ENCODE measurements at regions not wholly inside any gene's neighbourhood (a gene's known extent, or its start where the extent isn't known, plus 50 kb on each side); places are given as distances from the start of the nearest gene placed in this dataset.
"Not testable (repeated sequence)": the region's sequence is repeated elsewhere in the genome, so short reads cannot be mapped to it uniquely, and the experiment has no call there.

DNA sequence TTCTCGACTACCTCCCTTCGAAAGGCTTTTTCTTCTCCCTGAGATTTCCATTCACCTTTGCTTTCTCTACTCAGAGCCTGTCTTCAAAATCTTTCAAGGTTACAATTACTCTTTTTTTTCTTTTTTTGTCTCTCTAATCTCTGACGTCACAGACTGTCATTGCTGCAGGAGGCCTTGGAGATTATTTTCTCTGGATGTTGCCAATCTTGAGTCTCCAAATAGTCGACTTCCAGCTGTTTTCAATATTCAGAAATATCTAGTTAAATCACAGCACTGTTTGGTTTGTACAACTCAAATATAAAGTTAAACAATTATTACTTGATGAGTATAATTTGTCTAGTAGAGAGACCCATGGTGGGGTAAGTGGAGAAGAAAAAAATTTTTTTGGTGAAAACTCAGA lies 359.0 kb upstream of the BOD1L1 start:
- DNase-seq (ENCODE audit: low spot score): no peak

DNA sequence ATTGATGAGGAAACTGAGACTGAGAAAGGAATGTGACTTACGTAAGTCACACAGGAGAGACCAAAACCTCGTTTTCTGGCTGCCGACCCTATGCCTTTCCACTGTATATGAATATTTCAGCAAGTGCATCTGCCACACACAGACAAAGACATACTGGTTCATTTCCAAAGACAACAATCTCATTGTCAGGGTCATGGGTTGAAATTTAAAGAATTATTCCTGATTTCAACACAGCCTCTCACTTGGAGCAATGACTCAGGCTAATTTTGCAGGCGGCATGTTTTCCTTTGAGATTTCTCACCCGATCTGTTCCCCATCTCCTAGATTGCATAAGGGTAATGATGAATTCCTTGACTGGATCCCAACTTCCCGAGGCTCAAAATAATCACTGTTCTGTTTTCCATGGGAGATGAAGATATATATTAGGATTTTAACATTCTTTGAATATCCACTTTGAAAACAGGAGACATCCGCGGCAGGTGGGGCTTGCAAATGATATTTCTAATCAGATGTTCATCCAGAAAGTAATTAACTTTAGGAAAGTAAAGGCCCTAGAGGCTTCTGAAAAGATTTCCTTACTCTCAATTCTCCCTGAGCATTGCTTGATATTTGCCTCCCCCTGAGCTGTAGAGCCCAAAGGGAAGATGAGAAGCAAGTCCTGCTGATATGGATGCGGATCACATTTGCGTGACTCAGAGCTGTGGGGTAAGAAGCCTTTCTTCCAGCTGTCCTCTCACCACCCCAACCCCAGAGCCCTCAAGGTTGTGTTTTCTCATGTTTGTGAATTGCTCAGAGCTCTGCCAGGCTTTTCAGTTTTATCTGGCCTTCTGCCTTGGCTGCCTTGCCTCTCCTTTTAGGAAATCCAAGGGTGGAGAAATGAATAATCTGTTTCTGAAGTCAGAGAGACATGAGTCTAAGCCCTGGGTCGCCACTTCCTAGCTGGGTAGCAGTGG lies 361.1 kb upstream of the BOD1L1 start:
- DNase-seq (ENCODE audit: low spot score): peak; percentile 26

DNA sequence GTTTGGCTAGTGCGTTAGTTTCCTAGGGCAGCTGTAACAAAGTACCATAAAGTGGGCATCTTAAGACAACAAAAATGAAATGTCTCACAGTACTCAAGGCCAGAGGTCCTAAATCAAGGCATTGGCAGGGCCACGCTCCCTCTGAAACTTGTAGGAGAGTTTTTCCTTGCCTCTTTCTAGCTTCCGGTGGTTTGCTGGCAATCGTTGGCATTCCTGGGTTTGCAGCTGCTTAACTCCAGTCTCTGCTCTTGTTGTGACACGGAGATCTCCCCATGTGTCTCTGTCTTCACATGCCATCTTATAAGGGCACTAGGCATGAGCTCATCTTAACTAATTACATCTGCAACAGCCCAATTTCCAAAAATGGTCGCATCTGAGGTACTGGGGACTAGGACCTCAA lies 362.0 kb upstream of the BOD1L1 start:
- no peak for DNase-seq (ENCODE audit: low spot score)

DNA sequence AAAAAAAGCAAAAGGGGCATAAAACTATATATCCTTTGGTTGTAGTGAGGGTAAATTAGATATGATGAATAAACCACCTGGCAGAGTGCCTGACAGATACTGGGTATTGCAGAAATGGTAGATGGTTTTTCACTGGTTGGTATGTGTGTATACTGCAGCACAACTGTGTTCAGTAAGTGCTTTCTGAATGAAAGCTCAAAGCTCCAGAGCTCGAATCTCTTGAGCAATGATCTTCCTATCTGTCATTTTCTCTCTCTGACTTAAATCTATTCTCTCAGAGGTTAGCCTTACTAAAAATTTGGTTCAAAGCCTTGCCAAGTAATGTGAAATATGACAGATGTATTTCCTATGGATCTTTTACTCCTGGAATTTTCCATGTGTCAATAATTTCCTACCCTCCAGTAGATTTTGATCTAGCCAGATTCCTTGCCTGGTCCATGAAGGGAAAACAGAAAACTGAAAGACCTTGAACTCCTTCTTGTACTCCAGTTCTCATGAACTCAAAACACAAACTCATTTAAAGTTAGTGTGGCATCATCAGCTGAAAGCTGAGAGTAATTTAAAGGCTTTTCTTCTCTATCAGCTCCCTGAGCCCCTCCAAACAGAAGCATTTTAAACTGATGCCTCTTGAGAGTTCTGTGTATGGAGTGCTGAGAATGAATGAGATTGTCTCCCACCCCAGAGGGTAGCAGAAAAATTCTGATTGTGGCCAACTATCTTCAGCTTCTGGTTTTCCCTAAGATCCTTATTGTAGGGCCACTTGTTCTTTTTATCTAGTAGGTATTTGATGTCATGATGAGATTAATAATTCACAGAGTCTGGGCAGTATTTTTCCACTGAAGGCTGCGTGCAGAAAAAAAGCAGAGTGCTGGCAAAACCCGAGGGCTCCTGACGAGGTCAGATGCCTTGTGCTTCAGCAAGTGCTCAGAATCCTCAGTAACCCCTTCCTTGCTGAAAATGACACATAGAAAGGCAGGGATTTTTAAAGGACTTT lies 363.4 kb upstream of the BOD1L1 start:
- no peak for DNase-seq (ENCODE audit: low spot score)

DNA sequence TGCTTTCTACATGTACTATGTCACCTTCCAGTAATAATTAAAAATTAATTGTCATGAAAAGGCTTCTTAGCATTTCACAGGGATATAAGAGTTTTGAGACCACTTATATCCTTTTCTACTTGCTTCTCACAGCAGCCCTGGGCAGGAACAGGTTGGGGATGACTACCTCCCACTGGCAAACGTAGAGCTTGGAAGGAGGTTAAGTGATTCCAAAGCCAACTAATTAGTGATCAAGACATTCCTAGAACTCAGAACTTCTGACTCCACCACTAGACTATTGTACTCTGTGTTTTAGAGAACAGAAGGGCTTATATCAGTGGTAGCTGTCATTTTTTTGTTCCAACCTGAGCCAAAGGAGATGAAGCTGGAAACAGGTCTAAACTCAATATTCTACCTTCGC lies 364.5 kb upstream of the BOD1L1 start:
- no peak for DNase-seq (ENCODE audit: low spot score)

DNA sequence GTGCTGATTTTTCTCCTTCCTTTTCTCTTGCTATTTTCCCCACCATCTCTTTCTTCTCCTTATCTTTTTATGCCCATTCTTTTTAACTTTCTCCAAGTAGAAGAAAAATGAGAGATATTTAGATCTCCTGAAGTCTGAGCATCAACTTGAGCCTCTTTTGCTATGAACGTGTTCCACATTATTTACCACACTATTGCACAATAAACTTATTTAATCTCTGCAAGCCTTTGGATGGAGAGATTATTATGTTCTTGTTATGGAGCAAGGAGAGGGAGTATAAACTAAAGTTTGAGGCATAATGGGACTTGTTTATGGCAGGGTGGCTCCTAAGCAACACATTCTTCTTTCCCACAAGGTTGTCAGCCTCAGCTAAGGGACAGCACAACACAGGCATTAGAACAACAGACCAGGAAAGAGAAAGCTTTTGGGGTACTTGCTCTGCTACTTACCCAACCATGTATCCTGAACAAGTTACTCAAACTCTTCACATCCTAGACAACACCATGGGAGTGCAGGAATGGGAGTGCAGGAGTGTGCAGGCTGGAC lies 365.5 kb upstream of the BOD1L1 start:
- DNase-seq (ENCODE audit: low spot score): no peak

DNA sequence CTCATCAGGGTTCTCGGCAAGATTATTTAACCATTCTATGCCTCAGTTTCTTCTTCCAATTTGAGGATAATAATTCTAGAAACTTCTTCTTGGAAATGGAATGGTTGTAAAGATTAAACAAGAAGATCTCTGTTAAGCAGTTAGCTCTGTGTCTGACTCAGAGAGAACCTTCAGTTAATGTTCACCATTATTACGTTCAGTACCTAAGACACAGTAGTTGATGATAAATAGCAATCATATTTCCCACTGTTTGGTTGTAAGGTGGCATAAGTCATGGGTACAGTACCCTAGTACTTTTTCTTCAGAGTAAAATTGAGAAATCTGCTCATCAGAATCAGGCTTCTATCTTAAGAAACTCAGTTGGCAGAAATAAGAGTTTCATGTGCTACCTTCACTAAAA lies 366.5 kb upstream of the BOD1L1 start:
- DNase-seq (ENCODE audit: low spot score): no peak

DNA sequence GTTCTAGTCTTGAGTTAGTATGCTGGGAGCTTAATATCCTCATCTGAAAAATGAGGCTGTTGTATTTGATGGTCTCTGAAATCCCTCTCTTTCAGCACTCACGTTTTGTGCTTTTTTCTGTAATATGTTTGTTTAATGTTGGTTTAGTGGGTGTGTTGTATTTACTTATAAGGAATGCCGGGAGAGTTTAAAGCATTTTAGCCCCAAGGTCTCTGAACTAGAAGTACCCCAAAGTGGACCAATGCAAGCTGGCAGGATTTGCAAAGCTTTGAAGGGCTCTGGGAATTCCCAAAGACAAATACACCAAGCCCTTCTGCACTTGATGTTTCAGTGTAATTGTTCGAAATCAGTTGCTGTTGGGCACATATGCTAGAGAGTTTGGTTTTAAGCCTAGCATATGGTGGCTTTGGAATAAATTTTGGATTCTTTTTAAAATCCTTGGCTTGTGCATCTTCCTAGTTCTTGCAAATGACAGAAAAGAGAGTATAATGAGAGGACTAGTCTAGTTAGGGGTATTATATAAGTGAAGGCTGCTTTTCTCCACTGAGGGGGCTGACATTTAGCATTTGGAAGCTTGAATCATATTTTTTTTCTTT lies 371.4 kb upstream of the BOD1L1 start:
- no peak for DNase-seq (ENCODE audit: low spot score)

DNA sequence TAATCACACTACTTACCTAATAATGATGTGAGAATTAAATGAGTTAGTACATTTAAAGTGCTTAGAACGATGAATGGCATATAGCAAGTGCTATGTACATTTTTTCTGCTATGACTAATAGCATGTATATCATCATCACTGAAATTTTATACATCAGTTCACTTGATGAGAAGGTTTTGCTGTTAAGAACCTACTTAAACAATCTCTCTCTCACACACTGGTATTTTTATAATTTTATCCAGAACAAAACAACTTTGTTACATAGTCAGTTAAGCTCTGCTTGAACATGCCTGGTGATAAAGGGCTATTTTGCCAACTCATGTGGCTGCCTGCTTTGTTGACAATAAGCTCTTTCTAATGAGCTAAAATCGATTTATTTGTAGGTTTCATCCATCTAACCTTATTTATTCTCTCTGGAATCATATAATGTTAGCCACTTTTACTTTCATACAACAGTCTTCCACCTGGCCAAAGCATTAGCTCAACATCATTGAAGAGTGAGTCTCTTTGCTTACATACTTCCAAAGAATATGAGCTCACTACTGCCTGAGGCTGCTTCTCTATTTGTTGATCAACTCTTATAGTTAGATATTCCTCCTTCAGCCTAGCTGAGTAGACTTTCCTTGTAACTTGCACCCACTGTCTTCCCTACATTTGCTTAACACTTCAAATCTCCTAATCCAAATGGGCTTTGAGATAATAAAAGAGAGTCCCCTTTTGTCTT lies 372.7 kb upstream of the BOD1L1 start:
- no peak for DNase-seq (ENCODE audit: low spot score)

DNA sequence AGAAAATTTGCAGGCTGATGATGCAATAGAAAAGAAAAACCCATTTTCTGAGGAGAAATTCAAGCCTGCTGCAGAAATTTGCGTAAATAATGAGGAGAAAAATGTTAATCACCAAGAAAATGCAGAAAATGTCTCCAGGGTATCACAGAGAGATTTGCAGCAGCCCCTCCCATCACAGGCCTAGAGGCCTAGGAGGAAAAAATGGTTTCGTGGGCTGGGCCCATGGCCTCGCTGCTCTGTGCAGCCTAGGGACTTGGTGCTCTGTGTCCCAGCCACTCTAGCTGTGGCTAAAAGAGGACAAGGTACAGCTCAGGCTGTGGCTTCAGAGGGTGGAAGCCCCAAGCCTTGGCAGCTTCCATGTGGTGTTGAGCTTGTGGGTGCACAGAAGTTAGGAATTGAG lies 374.8 kb upstream of the BOD1L1 start:
- not testable (repeated sequence) for DNase-seq (ENCODE audit: low spot score)

DNA sequence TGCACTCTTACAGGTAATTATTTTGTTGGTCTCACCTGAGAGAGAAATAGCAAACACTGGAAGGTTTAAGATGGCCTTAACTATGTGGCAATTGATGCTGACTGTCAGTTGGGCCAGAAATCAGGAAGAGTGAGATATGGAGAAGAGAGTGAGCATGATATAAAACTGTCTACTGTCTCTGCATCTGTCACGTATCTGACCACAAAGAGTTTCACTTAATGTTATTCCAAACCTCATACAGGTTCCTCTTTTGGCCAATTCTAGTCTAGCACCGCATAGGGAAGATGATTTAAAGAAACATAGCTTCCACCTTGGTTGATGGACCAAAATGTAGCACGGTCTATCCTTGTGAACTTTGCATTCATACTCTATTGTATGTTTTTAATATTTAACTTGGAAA lies 381.0 kb upstream of the BOD1L1 start:
- no peak for DNase-seq (ENCODE audit: low spot score)

DNA sequence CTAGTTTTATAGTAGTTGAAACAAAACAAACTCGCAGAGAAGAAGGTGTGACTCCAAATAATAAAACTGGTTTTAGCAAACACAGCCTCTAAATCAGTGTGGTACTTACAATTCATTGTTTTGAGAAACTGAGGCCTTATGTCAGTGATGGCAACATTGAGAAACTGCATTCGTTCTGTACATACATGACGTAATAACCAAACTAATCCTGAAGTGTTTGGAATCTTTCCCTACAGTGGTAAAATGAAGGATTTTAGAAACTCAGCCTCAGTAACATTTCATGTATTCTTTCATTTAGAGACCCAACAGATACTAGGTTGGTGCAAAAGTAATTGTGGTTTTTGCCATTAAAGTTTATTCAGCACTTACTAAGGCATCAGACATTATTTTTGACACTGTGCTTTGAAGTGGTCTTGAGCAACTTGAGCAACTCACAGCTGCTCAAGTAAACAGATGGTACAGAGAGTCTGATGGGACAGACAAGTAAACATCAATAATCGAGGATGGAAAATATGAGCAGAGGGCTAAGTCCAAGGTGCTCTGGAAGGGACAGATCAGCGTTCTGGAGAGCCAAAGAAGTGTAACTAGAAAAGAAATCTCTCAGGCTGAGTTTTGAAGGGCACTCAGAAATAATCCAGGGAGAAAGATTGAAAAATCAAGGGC lies 390.8 kb upstream of the BOD1L1 start:
- DNase-seq (ENCODE audit: low spot score): no peak

DNA sequence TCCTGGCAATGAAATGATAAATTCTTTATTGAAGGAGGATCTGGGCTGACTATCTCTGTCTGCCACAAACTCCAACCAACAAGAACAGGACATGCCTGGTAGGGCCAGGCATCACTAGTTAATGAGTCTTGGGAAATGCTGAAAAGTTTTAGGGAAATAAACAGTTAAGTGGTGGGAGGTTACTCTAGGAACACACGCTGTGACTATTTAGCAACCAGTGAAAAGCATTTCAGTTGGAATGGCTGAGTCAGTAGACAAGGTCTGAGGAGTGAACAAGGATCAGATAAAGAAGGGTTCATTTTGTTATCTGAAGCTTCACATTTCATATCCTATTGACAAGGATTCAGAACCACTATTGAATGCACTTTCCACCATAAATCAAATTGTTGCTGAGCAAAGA lies 394.9 kb upstream of the BOD1L1 start:
- DNase-seq (ENCODE audit: low spot score): no peak

DNA sequence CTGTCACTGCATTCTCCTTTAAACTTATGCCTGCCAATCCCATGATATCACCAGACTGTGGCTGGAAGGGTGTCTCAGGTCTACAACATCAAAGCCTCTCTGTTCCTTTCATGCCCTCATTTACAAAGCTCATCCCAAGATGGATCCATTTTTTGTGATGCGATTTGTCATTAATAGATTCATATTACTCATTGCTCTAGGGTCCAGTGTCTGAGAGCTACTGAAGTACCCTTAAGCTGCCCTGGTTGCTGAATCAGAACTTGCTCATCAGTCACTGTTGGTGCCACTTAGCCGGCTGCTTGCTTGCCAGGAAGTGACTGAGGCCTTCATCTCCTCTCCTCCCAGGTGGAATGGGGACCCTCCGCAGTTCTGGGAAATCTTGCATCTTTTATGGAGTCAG lies 395.5 kb upstream of the BOD1L1 start:
- DNase-seq (ENCODE audit: low spot score): no peak

DNA sequence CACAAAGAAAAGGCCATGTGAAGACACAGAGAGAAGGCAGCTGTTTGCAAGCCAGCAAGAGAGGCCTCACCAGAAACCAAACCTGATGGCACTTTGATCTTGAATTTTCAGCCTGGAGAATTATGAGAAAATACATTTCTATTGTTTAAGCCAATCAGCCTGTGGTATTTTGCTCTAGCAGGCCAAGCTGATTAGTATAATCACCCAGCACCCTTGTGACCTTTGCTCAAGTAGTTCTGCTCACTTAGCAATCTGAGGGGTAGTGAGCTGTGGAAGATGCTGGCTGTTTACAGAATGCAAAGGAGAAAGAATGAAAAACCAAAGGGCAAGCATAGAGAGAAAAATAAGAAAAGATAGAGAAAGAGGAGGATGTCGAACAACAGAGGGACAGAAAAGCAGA lies 396.4 kb upstream of the BOD1L1 start:
- DNase-seq (ENCODE audit: low spot score): no peak

DNA sequence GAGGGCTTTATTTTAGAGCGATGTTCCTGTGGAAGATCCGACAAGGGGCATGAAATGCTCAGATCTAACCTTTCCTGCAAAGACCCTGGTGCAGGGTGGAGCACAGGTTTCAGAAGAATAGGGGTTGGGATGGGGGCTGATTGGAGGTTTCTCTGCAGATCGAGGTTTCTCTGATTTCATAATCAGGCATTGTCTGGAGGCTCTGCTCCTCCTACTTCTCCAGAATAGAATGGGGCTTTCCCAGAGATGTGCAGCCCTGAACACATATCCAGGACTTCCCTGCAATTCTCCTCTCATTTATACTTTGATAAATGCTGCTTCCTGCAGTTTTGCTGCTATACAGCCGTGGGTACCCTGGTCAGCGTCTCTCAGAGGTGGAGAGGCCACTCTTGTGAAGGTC lies 397.6 kb upstream of the BOD1L1 start:
- DNase-seq (ENCODE audit: low spot score): no peak

DNA sequence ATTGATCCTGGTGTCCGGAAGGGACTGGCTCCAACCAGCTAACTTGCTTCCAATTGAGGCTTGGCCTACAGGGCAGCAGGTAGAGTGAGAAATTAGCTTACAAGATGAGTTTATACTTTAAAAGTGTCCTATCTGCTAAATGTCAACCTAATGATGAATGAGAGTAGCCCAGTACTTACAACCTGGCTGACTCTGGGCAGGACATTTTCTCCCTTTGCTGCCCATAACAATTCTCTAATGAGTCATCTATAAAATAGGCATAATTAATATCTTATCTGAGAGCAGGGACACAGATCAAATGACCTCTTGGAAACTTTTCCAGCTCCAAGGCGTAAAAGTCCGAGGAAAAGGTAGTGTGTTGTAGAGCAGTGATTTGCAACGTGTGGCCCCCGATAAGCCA lies 398.4 kb upstream of the BOD1L1 start:
- DNase-seq (ENCODE audit: low spot score): no peak

DNA sequence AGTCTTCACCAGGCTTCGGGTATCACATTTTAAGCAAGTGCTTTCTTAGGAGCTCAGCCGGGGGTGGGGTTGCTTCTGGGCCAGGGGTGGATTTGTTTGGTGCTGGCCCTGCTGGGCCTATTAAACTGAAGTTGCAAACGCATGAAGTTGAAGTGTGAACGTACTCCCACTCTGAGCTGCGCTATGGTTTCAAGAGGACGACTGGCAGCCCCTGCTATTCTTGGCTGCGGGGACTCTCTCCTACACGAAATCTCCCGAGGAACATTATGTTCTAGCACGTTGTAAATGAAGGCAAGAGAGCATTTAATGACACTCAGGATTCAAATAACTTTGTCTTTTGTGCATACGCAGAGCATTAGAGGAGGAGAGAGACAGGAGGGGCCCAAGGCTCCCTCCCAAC lies 401.3 kb upstream of the BOD1L1 start:
- DNase-seq (ENCODE audit: low spot score): no peak

DNA sequence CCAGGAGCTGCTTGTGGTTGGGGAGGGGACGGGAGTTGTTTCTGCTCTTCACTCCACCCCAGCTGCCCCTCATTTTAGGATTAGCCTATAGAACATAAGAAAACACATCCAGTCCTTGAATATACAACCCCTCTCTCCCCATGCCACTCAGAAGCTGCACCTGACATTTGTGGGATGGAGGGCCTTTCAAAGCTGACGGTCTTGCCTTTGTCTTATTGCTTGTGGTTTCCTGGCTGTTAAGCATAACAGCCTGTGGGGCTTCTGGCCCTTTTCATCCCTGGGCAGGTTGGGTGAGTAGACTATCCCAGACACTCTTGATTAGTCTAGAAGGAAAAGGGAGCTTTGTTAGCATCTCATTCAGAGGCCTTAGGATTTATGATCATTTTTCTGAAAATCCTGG lies 407.6 kb upstream of the BOD1L1 start:
- no peak for DNase-seq (ENCODE audit: low spot score)

DNA sequence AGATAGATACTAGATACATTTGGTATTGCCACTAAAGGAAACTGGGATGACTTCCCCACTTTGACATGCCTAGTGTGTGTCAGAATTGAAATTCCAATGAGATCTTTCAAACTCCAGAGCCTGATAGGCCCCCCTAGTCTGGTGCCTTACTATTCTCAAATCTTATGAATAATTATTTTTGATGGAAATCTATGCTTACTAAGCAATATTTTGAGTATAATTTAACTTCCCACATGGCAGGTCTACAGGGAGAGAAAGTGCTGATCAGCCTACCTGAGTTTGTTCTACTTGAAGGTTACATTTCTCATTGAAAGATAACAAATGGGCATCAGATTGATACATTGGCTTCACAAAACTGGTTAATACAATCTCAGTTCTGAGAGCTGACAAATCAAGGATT lies 415.7 kb upstream of the BOD1L1 start:
- DNase-seq (ENCODE audit: low spot score): no peak

DNA sequence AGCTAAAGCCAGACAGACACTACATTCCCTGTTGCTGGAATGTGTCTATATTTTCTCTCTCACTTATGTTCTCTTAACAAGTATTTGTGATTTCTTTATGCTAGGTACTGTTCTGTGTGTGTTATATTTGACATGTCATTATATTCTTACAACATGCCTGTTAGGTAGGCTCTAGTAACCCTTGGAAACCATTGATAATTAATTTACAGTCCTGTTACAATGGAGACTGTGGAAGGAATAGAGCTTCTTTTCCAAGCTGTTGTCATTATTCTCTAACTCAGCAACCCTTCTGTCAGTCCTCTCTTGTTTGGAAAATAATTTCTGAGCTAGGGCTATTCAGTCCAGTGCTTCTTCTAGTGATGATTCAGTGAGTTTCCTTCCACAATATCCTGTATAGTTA lies 419.1 kb upstream of the BOD1L1 start:
- DNase-seq (ENCODE audit: low spot score): no peak

All from globus pallidus (tissue), 1 donor.